Adrenal gland (tissue), 5 donors: ENCODE measurements at regions not wholly inside any gene's neighbourhood (a gene's known extent, or its start where the extent isn't known, plus 50 kb on each side); places are given as distances from the start of the nearest gene placed in this dataset.

ENCODE experiments used
- POLR2A ChIP-seq, 2 donors: fragments of 450-650 bp; IDR thresholded peaks; one replicate each; pipeline ENCODE4 v1.6.1; 2017; ENCODE audit warnings: antibody characterized with exemption in 2 of 2, mild to moderate bottlenecking in 2 of 2, moderate library complexity in 1 of 2
- TF ChIP-seq, protein P1 (sequence below), 6 experiments: fragments of 450-650 bp in 4 of 6; fragments of 200-600 bp in 2 of 6; sonication (generic) in 1 of 6; IDR thresholded peaks; 1 replicate in 5 of 6; 2 replicates in 1 of 6; pipeline versions ENCODE4 v1.5.1 to v1.8.0; 2016 to 2021; ENCODE audit warnings: antibody characterized with exemption in 6 of 6, mild to moderate bottlenecking in 2 of 6, moderate library complexity in 1 of 6
- donor health status: DM: no; HTN: no; CAD: no.

DNA sequence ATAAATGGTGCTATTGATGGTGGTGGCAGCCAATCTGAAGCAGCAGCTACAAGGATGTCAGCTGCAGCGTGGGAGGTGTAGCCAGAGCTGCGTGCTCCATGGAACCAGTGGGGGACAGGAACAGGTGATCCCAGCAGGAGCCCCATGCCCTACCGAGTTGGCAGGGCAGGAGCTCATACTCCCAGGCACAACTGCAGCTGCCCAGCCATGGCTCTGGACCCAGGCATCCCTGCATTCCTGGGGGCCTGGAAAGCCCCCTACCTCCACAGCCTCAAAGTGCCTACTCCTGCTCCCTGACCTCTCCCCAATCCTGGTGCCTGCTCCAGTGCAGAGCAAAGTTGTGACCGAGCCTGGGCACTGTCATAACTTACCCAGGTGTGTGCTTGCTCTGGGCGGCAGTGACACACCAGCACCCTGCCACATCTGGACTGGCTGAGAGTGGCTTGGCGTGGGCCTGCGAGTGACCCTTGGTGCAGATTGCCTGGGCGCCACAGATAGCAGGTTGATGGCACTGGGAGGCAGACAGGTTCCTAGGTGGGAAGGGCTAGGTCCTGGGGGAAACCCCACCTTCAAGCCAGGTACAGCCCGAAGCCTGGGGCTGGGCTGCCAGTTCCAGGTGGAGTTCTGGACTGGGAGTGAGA lies 101.1 kb downstream of the DCAF12L2 start:
- TF ChIP-seq, protein P1, sequence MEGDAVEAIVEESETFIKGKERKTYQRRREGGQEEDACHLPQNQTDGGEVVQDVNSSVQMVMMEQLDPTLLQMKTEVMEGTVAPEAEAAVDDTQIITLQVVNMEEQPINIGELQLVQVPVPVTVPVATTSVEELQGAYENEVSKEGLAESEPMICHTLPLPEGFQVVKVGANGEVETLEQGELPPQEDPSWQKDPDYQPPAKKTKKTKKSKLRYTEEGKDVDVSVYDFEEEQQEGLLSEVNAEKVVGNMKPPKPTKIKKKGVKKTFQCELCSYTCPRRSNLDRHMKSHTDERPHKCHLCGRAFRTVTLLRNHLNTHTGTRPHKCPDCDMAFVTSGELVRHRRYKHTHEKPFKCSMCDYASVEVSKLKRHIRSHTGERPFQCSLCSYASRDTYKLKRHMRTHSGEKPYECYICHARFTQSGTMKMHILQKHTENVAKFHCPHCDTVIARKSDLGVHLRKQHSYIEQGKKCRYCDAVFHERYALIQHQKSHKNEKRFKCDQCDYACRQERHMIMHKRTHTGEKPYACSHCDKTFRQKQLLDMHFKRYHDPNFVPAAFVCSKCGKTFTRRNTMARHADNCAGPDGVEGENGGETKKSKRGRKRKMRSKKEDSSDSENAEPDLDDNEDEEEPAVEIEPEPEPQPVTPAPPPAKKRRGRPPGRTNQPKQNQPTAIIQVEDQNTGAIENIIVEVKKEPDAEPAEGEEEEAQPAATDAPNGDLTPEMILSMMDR (IDR thresholded peaks at IDR 0.05), result no peak
- no peak for TF ChIP-seq POLR2A (IDR thresholded peaks at IDR 0.05)
